ENCODE measurements at regions not wholly inside any gene's neighbourhood (a gene's known extent, or its start where the extent isn't known, plus 50 kb on each side); places are given as distances from the start of the nearest gene placed in this dataset.

- no peaks in the 10 kb centered on the region for H3K9me3 ChIP-seq
- no peak for TF ChIP-seq CTCF (IDR thresholded peaks at IDR 0.05 in 4 of 5, conservative IDR thresholded peaks at IDR 0.05 in 1 of 5)
- no peak for TF ChIP-seq POLR2A (IDR thresholded peaks at IDR 0.05)
- no peaks in the 10 kb centered on the region for H3K27me3 ChIP-seq
- no peak overlapping the region for H3K4me3 ChIP-seq
- in situ Hi-C loops (cut with MboI; ENCODE audit: low sequenced_read_pairs in 4 of 4) (loop anchor here in 2 of 4 donors (10.0 to 25.0 kb wide), 3 partner anchors 88 to 180 kb away; partner anchors contain the start of gene CEBPB (in 1 of the 2)), intact Hi-C loops (cut with DNase I; ENCODE audit: low total_unique reads) (no loop called here)
- no peaks in the 10 kb centered on the region for H3K36me3 ChIP-seq
- ATAC-seq, result no peak
- DNase-seq, result no peak
- H3K27ac ChIP-seq, result peak overlapping the region; percentile 82 to 96 (median 90)
- H3K4me1 ChIP-seq, result peaks cover 58 to 60% of the 10 kb centered on the region in 2 donors
Measured at GRCh38 chr20:50282592-50283241, 92.1 kb downstream of the CEBPB start.

- in situ Hi-C loops (cut with MboI; ENCODE audit: low sequenced_read_pairs in 4 of 4), result loop anchor here in 2 of 4 donors (10.0 to 25.0 kb wide), 3 partner anchors 89 to 179 kb away; partner anchors contain the start of gene CEBPB (in 1 of the 2)
- peak overlapping the region; percentile 82 to 96 (median 90) for H3K27ac ChIP-seq
Measured at GRCh38 chr20:50283370-50283769, 92.7 kb downstream of the CEBPB start.

GRCh38 chr20:50283922-50284810 is 93.5 kb downstream of the CEBPB start:
- H3K27ac ChIP-seq, result peak overlapping the region; percentile 82 to 96 (median 90)
- no peaks in the 10 kb centered on the region for H3K36me3 ChIP-seq
- intact Hi-C loops (cut with DNase I; ENCODE audit: low total_unique reads), result no loop called here
- H3K4me1 ChIP-seq, result peaks cover 44 to 46% of the 10 kb centered on the region in 2 donors
- no peaks in the 10 kb centered on the region for H3K9me3 ChIP-seq
- H3K27me3 ChIP-seq, result no peaks in the 10 kb centered on the region
- TF ChIP-seq POLR2A (IDR thresholded peaks at IDR 0.05) (peak; percentile 55 to 68), CTCF (IDR thresholded peaks at IDR 0.05 in 4 of 5, conservative IDR thresholded peaks at IDR 0.05 in 1 of 5) (no peak)
- DNase-seq (peak; percentile 72 to 89), ATAC-seq (peak; percentile 24 to 61)
- H3K4me3 ChIP-seq, result no peak overlapping the region
- in situ Hi-C loops (cut with MboI; ENCODE audit: low sequenced_read_pairs in 4 of 4), result loop anchor here in 2 of 4 donors (10.0 to 25.0 kb wide), 3 partner anchors 89 to 178 kb away; partner anchors contain the start of gene CEBPB (in 1 of the 2)

More at GRCh38 chr20:50283370-50283769, 92.7 kb downstream of the CEBPB start:
- H3K27me3 ChIP-seq, result no peaks in the 10 kb centered on the region
- H3K36me3 ChIP-seq, result no peaks in the 10 kb centered on the region
- TF ChIP-seq POLR2A (IDR thresholded peaks at IDR 0.05) (no peak), CTCF (IDR thresholded peaks at IDR 0.05 in 4 of 5, conservative IDR thresholded peaks at IDR 0.05 in 1 of 5) (no peak)
- intact Hi-C loops (cut with DNase I; ENCODE audit: low total_unique reads), result no loop called here
- no peaks in the 10 kb centered on the region for H3K9me3 ChIP-seq
- DNase-seq (no peak), ATAC-seq (no peak)
- peaks cover 51 to 54% of the 10 kb centered on the region in 2 donors for H3K4me1 ChIP-seq
- no peak overlapping the region for H3K4me3 ChIP-seq

GRCh38 chr20:50284811-50285375 is 94.3 kb downstream of the CEBPB start:
- peak overlapping the region; percentile 82 to 96 (median 90) for H3K27ac ChIP-seq
- intact Hi-C loops (cut with DNase I; ENCODE audit: low total_unique reads) (no loop called here), in situ Hi-C loops (cut with MboI; ENCODE audit: low sequenced_read_pairs in 4 of 4) (loop anchor here in 2 of 4 donors (10.0 to 25.0 kb wide), 3 partner anchors 90 to 177 kb away; partner anchors contain the start of gene CEBPB (in 1 of the 2))
- ATAC-seq, result peak; percentile 9 to 19
- TF ChIP-seq POLR2A (IDR thresholded peaks at IDR 0.05) (no peak), CTCF (IDR thresholded peaks at IDR 0.05 in 4 of 5, conservative IDR thresholded peaks at IDR 0.05 in 1 of 5) (no peak)
- H3K4me3 ChIP-seq, result no peak overlapping the region
- no peaks in the 10 kb centered on the region for H3K36me3 ChIP-seq
- no peaks in the 10 kb centered on the region for H3K27me3 ChIP-seq
- peaks cover 38 to 39% of the 10 kb centered on the region in 2 donors for H3K4me1 ChIP-seq
- no peaks in the 10 kb centered on the region for H3K9me3 ChIP-seq
- no peak for DNase-seq

Measured in gastrocnemius medialis (tissue), 4 donors.